ENCODE measurements at regions not wholly inside any gene's neighbourhood (a gene's known extent, or its start where the extent isn't known, plus 50 kb on each side); places are given as distances from the start of the nearest gene placed in this dataset.
"Not testable (repeated sequence)": the region's sequence is repeated elsewhere in the genome, so short reads cannot be mapped to it uniquely, and the experiment has no call there.

GRCh38 chr15:47887241-47887800, 170.0 kb downstream of the SEMA6D start:
- no peak for DNase-seq

GRCh38 chr15:47888385-47889100, 171.2 kb downstream of the SEMA6D start:
- no peak for DNase-seq

DNA sequence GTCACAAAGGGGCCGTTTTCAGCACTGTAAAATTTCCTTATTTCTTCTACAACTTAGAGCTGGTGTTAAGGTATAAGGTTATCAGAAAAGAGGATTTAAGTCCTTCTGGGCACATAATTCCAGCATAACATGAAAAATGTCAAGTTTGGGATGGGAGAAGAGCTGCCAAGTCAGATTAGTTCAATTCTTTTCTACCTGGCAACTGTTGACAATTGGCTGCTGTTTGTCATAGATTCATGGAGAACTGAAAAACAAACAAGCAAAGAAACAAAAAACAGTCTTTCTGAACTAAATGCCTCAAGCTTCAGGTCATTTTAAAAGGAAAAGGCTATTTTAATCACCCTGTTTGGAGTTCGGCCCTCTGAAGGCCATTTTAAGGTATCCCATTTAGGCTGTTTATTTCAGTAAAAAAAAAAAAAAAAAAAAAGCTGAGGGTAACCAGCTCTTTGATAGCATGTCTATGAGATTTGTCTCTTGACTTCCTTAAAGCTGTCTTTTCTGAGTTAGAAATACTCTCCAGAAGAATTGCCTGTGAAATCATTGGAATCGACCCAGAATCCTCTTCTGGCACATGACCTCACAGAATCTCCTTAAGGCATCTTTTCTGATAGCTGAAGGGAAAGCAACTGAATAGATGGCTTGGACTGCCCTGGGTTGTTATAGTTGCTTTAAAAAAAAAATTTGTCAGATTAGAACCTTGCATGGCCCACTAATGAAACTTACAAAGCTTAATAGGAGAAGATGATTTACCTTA, 173.3 kb downstream of the SEMA6D start:
- DNase-seq = no peak

DNA sequence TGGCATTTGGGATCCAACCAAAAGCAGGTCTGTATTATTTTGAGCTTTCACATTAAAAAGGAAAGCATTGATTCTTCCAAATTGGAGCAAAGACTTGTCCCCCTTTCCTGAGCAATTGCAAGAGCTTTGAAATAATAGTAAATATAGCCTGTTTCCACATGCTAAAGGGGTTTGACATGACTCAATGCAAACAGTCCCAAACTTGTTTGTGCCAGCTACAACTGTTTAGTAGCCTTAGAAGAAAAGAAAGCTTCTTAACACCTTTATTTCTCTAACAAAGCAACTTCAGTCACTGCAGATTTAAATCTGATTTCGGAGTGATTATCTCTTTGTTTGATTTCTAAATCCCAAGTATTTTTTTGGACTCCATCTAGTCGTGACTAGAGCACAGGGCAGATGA, 180.2 kb downstream of the SEMA6D start:
- DNase-seq = no peak

GRCh38 chr15:47900751-47901150, 183.4 kb downstream of the SEMA6D start:
- DNase-seq = no peak

- DNase-seq = no peak
Observed at GRCh38 chr15:47903368-47903767, 186.1 kb downstream of the SEMA6D start.

DNA sequence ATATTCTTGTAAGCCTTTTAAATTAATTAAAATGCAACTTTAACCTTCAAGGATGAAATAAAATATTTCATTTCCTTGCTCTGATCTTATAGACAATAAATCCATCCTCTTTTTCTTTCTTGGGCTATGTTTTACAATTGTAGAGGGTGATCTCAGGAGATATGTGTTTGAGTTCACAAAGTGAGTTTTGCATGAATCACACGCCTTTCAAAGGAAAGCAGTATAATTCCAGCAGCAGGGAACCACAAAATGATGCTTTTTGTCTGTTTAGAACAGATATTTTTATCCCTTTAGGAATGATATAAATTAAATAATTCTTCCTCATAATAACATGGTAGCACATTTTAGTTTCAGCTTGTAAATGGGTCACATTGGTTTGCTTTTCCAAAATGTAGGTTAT, 191.2 kb downstream of the SEMA6D start:
- no peak for DNase-seq

GRCh38 chr15:47908950-47909670, 191.8 kb downstream of the SEMA6D start:
- no peak for DNase-seq

GRCh38 chr15:47912910-47913309, 195.6 kb downstream of the SEMA6D start:
- not testable (repeated sequence) for DNase-seq

GRCh38 chr15:47917881-47918280, 200.6 kb downstream of the SEMA6D start:
- DNase-seq = no peak

DNA sequence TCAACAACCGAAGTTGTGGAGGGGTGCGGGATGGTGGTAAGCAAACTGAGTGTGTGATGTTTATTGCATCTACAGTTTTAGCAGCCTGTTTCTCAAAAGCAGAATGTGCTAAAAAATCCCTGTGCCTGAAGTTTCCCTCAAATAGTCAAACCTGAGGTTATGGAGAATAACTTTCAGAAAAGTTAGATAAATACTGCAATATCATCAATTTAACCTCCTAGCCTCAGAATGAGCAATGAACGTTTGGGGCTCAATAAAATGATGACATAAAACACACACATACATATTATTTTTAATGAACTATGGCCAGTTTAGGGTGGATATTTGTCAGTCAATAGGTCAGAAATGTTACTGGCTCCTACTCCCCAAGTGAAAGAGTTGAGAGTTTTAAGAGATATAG, 201.6 kb downstream of the SEMA6D start:
- DNase-seq = no peak

DNA sequence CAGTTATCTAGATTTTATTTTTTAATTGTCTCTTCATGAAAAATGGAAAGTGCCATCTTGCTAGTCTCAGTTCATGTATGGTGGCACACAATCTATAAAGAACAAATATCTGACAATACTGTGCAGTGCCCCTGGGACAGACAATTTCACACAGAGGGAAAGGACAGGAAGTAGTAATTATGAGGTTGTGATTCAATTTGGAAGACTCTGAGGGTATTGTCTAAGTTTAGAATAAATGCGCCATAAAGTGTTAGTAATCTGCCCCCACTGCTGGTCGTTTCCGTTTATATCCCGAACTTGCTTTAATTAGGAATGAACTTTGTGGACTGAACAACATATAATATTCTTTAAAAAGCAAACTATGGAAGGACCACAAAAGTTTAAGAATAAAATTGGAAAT, 196.4 kb upstream of the SLC24A5 start:
- DNase-seq = no peak

DNA sequence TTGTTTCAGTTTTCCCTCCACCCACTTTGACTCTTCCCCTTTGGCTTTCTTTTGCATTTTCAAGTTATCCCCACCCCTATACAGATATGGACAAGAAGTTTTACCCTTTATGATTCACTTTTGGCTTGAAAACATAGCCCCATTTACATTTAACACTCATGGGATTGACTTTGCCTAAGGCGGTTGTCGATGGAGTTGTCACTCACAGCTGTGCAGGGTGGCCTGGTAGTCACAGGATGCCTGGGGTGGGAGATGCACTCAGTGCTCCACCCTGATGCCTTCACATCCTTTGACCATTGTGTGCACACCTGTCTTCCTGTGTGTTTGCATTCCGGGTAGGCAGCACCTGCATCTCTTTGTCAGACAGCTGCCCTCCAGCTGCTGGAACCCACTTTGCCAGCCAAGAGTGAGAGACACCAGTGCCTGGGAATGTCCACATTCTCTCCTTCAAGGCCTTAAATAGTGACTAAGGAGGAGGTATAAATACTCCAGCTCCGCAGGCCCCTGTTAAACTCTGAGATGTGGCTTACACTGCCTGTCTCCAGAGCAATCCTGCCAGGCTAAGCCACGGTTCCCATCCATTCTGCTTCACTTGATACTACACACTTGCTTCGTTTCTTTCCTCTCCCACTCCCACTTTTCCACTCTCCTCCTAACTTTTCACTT, 191.5 kb upstream of the SLC24A5 start:
- DNase-seq = no peak

DNA sequence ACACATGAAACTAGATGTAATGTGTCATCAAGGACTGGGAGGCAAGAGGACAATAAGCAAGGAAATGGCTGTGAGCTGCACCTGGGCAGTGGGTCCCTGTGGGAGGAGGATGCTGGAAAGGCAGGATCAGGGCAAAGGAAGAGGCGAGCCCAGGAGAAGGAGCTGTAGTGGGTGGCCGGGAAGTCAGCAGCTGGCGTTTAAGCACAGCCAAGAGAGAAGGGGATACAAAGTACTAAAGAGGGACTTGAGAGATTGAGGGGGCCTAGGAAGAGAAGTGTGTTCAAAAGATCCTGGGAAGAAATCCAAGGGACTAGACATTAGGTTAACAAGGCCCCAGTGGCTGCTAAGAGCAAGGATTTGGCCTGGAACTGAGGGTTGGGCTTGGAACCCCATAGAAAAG, 188.5 kb upstream of the SLC24A5 start:
- DNase-seq = no peak

DNA sequence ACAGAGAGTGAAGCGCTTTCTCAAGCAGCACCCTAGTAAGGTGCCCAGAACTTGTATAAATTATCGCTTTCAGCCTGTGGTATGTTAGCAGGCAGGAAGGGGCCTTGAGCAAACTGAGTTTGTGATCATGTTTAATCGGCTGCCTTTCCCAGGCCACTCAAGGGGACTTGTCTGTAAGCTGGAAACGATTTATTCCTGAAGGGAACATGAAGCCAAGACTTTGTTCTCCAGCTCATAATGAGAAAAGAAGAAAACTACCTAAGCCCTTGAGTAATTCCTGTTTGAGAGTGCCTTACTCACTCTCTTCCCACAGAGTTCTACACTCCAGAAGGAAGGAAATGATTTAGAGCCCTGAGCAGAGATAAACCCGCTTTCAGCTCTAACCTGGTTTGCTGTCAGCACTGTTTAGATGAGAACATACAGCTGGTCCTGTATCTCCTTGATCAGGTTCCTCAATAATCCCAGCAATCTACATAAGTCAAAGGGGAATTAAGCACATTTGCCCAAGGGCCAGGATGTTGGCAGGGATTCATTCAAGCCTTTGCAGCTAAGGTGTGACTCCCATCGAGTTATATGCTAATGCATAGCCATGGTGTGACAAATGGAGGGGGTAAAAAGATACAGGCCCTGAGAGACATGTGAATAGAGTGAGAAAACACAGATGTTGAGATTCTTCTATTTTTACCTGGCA, 187.7 kb upstream of the SLC24A5 start:
- no peak for DNase-seq

GRCh38 chr15:47933865-47934264, 186.9 kb upstream of the SLC24A5 start:
- no peak for DNase-seq

DNA sequence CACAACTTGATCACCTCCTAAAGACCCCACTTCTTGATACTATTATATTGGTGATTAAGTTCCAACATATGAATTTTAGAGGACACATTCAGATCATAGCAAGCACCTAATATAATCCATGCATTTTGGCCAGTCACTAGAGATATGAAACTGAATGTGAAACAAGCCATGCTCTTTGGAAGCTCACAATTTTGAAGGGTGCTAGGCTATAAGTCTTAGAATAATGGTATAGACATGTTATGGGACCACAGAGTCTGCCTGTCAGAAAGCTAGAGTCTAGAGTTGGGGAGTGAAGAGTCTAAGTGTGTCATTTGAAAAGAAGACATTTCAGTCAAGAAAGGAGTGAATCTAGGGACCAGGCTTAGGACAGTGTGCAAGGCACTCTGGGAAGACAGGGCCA, 186.4 kb upstream of the SLC24A5 start:
- DNase-seq = no peak

GRCh38 chr15:47937834-47938233, 183.0 kb upstream of the SLC24A5 start:
- DNase-seq = no peak

GRCh38 chr15:47944637-47945288, 176.0 kb upstream of the SLC24A5 start:
- DNase-seq = no peak

DNA sequence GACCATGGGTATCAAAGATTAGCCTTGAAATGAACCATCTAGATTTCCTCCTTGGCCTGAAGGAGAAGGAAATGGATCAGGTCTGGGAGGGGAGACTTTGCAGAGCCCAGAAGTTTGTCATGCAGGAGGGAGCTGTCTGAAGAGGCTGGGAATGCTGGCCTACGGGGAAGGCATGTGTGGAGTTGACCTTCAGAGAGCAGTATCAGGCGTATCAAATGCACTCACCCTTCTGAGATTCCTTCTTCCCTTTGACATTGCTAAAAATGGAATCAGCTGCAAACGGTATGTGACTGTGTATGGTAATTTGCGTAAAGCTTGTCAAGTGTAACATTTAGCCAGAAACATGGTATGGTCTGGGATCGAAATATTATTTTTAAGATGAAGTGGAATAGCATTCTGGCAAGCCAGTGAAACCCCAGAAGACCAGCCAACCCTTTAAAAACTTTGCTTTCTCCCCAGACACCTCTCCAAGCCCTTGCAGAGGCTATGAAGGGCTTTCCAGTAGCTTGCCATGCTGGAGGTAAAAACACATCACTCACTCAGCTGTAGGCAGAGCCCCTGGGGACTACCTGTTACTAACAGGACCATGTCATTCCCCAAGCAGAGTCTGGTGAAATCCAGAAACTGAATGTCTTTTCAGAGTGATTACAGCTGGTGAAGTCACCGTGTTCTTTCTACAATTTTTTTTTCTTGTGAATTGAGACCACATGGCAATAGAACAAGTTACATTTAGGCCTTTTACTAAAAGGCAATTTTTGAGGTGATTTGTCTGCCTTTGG, 174.7 kb upstream of the SLC24A5 start:
- DNase-seq = no peak

- DNase-seq = no peak
Observed at GRCh38 chr15:47949815-47950214, 171.0 kb upstream of the SLC24A5 start.

All from inflammatory macrophage (primary cell).